Pulmonary artery endothelial cell (primary cell): ENCODE measurements at regions not wholly inside any gene's neighbourhood (a gene's known extent, or its start where the extent isn't known, plus 50 kb on each side); places are given as distances from the start of the nearest gene placed in this dataset.
"Not testable (repeated sequence)": the region's sequence is repeated elsewhere in the genome, so short reads cannot be mapped to it uniquely, and the experiment has no call there.

Source experiments
- DNase-seq: peaks from one replicate; pipeline ENCODE4 v3.0.0-alpha.2; 2011; ENCODE audit warnings: low read depth, low spot score

- DNase-seq: no peak
These were observed 216.1 kb downstream of the TRIM36 start for GRCh38 chr5:114953565-114953964.

- no peak for DNase-seq
These were observed 216.8 kb downstream of the TRIM36 start for GRCh38 chr5:114952876-114953275.

GRCh38 chr5:114949756-114950155 lies 220.0 kb downstream of the TRIM36 start:
- DNase-seq: no peak

GRCh38 chr5:114948986-114949621 lies 220.6 kb downstream of the TRIM36 start:
- no peak for DNase-seq

- DNase-seq: no peak
These were observed 221.3 kb downstream of the TRIM36 start for GRCh38 chr5:114948363-114948762.

GRCh38 chr5:114940709-114941108 lies 229.0 kb downstream of the TRIM36 start:
- no peak for DNase-seq

GRCh38 chr5:114935490-114935889 lies 234.2 kb downstream of the TRIM36 start:
- DNase-seq: no peak

GRCh38 chr5:114928644-114929462 lies 240.9 kb downstream of the TRIM36 start:
- no peak for DNase-seq

- DNase-seq: no peak
These were observed 244.9 kb downstream of the TRIM36 start for GRCh38 chr5:114924769-114925168.

GRCh38 chr5:114912189-114912920 lies 257.4 kb downstream of the TRIM36 start:
- no peak for DNase-seq

- DNase-seq: no peak
These were observed 259.0 kb downstream of the TRIM36 start for GRCh38 chr5:114910727-114911126.

GRCh38 chr5:114909424-114909823 lies 260.3 kb downstream of the TRIM36 start:
- DNase-seq: no peak

- no peak for DNase-seq
These were observed 265.9 kb downstream of the TRIM36 start for GRCh38 chr5:114903767-114904166.

GRCh38 chr5:114898602-114899001 lies 271.1 kb downstream of the TRIM36 start:
- no peak for DNase-seq

- no peak for DNase-seq
These were observed 286.0 kb downstream of the TRIM36 start for GRCh38 chr5:114883675-114884074.

GRCh38 chr5:114859438-114859735 lies 310.3 kb downstream of the TRIM36 start:
- no peak for DNase-seq

- no peak for DNase-seq
These were observed 310.9 kb downstream of the TRIM36 start for GRCh38 chr5:114858665-114859437.

GRCh38 chr5:114857941-114858551 lies 311.7 kb downstream of the TRIM36 start:
- DNase-seq: no peak

GRCh38 chr5:114844711-114845110 lies 325.0 kb downstream of the TRIM36 start:
- not testable (repeated sequence) for DNase-seq

GRCh38 chr5:114839360-114839759 lies 330.3 kb downstream of the TRIM36 start:
- DNase-seq: no peak

GRCh38 chr5:114838937-114839336 lies 330.8 kb downstream of the TRIM36 start:
- no peak for DNase-seq
